HepG2 (cell line): ENCODE measurements at regions not wholly inside any gene's neighbourhood (a gene's known extent, or its start where the extent isn't known, plus 50 kb on each side); places are given as distances from the start of the nearest gene placed in this dataset.

Source experiments
- SIN3A ChIP-seq: IDR thresholded peaks from 2 replicates; pipeline ENCODE4 v1.6.1; 2011; ENCODE audit warnings: low read depth, mild to moderate bottlenecking, control low read depth, low read length, borderline replicate concordance
- ZNF207 ChIP-seq: fragments of 450-650 bp; IDR thresholded peaks from 2 replicates; pipeline ENCODE4 v1.6.1; 2016; ENCODE audit warnings: antibody characterized with exemption, borderline replicate concordance
- TF ChIP-seq, protein P1 (sequence below): conservative IDR thresholded peaks from 2 replicates; pipeline ENCODE4 v1.6.1; 2018; ENCODE audit warnings: missing genetic modification reagents
- TF ChIP-seq, protein P2 (sequence below): IDR thresholded peaks from 2 replicates; pipeline ENCODE4 v1.6.1; 2016; ENCODE audit warnings: mild to moderate bottlenecking
- TF ChIP-seq, protein P3 (sequence below): sonication (generic); formaldehyde crosslinking; IDR thresholded peaks from 2 replicates; pipeline ENCODE4 v1.4.0; 2020; ENCODE audit warnings: mild to moderate bottlenecking, low read depth, missing genetic modification reagents

DNA sequence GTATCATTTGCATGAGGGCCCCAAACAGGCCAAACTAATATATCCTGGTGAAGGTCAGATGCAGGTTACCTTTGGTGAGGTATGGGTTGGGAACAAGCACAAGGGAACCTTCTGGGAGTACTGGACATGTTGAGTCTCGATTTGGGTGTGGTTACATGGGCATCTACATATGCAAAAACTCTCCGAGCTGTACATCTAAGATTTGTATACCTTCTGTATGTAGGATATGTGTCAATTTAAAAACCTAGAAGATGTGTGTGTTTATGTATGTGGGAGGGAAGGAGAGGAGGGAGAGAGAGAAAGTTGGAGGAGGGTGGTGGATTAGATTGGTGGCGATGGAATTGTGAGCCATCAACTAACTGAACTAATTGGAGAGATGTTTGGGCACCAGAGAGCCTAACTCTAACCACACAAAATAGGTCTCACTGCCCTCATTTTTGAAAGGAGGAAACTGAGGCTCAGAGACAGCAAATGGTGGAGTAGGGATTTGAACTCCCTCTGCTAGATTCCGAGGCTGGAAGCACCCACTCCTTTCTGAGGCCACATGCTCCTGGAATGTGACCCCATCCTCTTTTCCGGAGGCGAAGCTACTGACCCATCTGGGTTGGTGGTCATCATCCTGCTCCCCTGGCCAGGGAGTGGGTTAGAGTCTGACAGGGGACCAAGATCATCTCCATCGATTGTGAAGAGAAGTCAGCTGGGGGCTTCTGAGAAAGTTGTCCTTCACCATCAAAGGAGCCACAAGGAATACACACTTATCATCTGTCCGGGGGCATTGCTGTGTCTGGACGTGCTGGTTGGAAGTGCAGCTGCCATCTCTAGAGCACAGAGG, 107.3 kb upstream of the MYCN start:
- no peak for TF ChIP-seq ZNF207
- TF ChIP-seq, protein P1, sequence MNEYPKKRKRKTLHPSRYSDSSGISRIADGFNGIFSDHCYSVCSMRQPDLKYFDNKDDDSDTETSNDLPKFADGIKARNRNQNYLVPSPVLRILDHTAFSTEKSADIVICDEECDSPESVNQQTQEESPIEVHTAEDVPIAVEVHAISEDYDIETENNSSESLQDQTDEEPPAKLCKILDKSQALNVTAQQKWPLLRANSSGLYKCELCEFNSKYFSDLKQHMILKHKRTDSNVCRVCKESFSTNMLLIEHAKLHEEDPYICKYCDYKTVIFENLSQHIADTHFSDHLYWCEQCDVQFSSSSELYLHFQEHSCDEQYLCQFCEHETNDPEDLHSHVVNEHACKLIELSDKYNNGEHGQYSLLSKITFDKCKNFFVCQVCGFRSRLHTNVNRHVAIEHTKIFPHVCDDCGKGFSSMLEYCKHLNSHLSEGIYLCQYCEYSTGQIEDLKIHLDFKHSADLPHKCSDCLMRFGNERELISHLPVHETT (CRISPR knock-in tag) = no peak
- TF ChIP-seq, protein P2, sequence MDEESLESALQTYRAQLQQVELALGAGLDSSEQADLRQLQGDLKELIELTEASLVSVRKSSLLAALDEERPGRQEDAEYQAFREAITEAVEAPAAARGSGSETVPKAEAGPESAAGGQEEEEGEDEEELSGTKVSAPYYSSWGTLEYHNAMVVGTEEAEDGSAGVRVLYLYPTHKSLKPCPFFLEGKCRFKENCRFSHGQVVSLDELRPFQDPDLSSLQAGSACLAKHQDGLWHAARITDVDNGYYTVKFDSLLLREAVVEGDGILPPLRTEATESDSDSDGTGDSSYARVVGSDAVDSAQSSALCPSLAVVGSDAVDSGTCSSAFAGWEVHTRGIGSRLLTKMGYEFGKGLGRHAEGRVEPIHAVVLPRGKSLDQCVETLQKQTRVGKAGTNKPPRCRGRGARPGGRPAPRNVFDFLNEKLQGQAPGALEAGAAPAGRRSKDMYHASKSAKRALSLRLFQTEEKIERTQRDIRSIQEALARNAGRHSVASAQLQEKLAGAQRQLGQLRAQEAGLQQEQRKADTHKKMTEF (CRISPR knock-in tag) = no peak
- TF ChIP-seq, protein P3, sequence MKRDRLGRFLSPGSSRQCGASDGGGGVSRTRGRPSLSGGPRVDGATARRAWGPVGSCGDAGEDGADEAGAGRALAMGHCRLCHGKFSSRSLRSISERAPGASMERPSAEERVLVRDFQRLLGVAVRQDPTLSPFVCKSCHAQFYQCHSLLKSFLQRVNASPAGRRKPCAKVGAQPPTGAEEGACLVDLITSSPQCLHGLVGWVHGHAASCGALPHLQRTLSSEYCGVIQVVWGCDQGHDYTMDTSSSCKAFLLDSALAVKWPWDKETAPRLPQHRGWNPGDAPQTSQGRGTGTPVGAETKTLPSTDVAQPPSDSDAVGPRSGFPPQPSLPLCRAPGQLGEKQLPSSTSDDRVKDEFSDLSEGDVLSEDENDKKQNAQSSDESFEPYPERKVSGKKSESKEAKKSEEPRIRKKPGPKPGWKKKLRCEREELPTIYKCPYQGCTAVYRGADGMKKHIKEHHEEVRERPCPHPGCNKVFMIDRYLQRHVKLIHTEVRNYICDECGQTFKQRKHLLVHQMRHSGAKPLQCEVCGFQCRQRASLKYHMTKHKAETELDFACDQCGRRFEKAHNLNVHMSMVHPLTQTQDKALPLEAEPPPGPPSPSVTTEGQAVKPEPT (CRISPR knock-in tag) = no peak
- TF ChIP-seq SIN3A = no peak
